PFSK-1 (cell line): ENCODE measurements at regions not wholly inside any gene's neighbourhood (a gene's known extent, or its start where the extent isn't known, plus 50 kb on each side); places are given as distances from the start of the nearest gene placed in this dataset.

Source experiments
- FOXP2 ChIP-seq: optimal IDR thresholded peaks from 2 replicates; pipeline ENCODE3; 2011; ENCODE audit warnings: borderline replicate concordance, control low read depth, inconsistent platforms; ENCODE audit not compliant: insufficient read depth; ENCODE audit errors: extremely low read length, extremely low read depth
- POLR2AphosphoS5 ChIP-seq: IDR thresholded peaks from 2 replicates; pipeline ENCODE4 v1.6.1; 2012; ENCODE audit warnings: low read depth, mild to moderate bottlenecking, control low read depth, low read length, moderate library complexity
- SIN3A ChIP-seq: IDR thresholded peaks from 2 replicates; pipeline ENCODE4 v1.6.1; 2012; ENCODE audit warnings: mild to moderate bottlenecking, low read length, moderate library complexity, borderline replicate concordance; ENCODE audit not compliant: insufficient read depth
- TAF1 ChIP-seq: IDR thresholded peaks from 2 replicates; pipeline ENCODE4 v1.6.1; 2012; ENCODE audit warnings: low read length, control low read depth, borderline replicate concordance; ENCODE audit not compliant: insufficient read depth
- TF ChIP-seq, protein P1 (sequence below), 2 experiments: IDR thresholded peaks; 2 replicates each; pipeline versions ENCODE4 v1.6.1 to v1.8.0; 2011 to 2012; ENCODE audit warnings: low read depth in 2 of 2, low read length in 2 of 2, control low read depth in 1 of 2, inconsistent platforms in 1 of 2, mild to moderate bottlenecking in 1 of 2, moderate library complexity in 1 of 2; ENCODE audit not compliant: insufficient read depth in 1 of 2

DNA sequence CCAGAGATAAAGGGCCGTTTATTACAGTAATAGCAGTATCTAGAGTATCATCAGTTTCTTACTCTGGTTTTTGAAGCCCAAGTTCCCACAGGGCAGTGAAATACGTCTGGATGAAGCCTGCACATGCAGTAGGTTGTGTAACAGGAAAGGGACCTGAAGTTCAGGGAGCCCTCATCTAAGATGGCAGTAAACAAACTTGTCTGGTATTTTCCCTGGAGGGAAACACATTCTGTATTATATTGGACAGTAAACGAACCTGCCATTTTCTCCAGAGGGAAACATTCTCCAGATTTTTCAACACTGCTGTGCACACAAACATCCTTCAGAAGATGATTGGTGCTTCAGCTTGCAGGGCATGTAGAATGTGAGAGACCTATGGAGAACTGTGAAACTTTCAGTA is 189.9 kb downstream of the TFEC start:
- TF ChIP-seq TAF1 (no peak), POLR2AphosphoS5 (no peak), FOXP2 (no peak), SIN3A (no peak)
- TF ChIP-seq, protein P1, sequence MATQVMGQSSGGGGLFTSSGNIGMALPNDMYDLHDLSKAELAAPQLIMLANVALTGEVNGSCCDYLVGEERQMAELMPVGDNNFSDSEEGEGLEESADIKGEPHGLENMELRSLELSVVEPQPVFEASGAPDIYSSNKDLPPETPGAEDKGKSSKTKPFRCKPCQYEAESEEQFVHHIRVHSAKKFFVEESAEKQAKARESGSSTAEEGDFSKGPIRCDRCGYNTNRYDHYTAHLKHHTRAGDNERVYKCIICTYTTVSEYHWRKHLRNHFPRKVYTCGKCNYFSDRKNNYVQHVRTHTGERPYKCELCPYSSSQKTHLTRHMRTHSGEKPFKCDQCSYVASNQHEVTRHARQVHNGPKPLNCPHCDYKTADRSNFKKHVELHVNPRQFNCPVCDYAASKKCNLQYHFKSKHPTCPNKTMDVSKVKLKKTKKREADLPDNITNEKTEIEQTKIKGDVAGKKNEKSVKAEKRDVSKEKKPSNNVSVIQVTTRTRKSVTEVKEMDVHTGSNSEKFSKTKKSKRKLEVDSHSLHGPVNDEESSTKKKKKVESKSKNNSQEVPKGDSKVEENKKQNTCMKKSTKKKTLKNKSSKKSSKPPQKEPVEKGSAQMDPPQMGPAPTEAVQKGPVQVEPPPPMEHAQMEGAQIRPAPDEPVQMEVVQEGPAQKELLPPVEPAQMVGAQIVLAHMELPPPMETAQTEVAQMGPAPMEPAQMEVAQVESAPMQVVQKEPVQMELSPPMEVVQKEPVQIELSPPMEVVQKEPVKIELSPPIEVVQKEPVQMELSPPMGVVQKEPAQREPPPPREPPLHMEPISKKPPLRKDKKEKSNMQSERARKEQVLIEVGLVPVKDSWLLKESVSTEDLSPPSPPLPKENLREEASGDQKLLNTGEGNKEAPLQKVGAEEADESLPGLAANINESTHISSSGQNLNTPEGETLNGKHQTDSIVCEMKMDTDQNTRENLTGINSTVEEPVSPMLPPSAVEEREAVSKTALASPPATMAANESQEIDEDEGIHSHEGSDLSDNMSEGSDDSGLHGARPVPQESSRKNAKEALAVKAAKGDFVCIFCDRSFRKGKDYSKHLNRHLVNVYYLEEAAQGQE (IDR thresholded peaks at IDR 0.05; ENCODE audit: insufficient read depth in 1 of 2, low read depth in 2 of 2, low read length in 2 of 2): no peak
